HepG2 (cell line): ENCODE measurements at regions not wholly inside any gene's neighbourhood (a gene's known extent, or its start where the extent isn't known, plus 50 kb on each side); places are given as distances from the start of the nearest gene placed in this dataset.
"Not testable (repeated sequence)": the region's sequence is repeated elsewhere in the genome, so short reads cannot be mapped to it uniquely, and the experiment has no call there.

Source experiments
- ATAC-seq: fragments of 200-7000 bp; cut with Tn5 transposase; 3 replicates; pipeline ENCODE4 v1.9.1; 2020; ENCODE audit warnings: mild to moderate bottlenecking, moderate library complexity
- BruUV-seq: library from RNA; stranded (reverse); fragments of 400-500 nt; replicated peaks from 2 replicates; lab custom pipeline; 2021; lab: Mats Ljungman, UMichigan
- CTCF ChIA-PET: fragments of 300-600 bp; formaldehyde crosslinking; extraction: SDS; loops from one replicate; lab custom pipeline; 2021; ENCODE audit warnings: low total read pairs, inconsistent platforms, low intra/inter-chr PET ratio; lab: Yijun Ruan, JAX
- POLR2A ChIA-PET: fragments of 350-600 bp; sonication (Branson Sonifier 250); formaldehyde crosslinking; loops from one replicate; lab custom pipeline; 2020; ENCODE audit warnings: antibody characterized with exemption, inconsistent platforms; lab: Yijun Ruan, JAX
- DNase-seq: peaks from one replicate; pipeline ENCODE4 v3.0.0-alpha.2; 2015; ENCODE audit warnings: low spot score
- FAIRE-seq: peaks from 3 replicates; lab custom pipeline; 2011; peaks lifted over from hg19 to GRCh38; lab: Jason Lieb, UNC
- H2AFZ ChIP-seq: one replicate; pipeline ENCODE4 v1.6.1; 2011; ENCODE audit warnings: low read length, inconsistent platforms
- H3K27ac ChIP-seq: fragments of 300-600 bp; 3 replicates; pipeline ENCODE4 v1.8.0; 2011; ENCODE audit warnings: mixed run types, mild to moderate bottlenecking, mixed read lengths, low read length, inconsistent platforms; ENCODE audit not compliant: insufficient read depth; ENCODE audit errors: extremely low read length
- H3K27me3 ChIP-seq, 2 experiments: fragments of 200-600 bp in 1 of 2; 2 replicates in 1 of 2; 3 replicates in 1 of 2; pipeline versions ENCODE4 v1.6.0 to v1.8.0; 2011; ENCODE audit warnings: low read length in 2 of 2, mild to moderate bottlenecking in 2 of 2, moderate library complexity in 2 of 2, inconsistent platforms in 1 of 2; ENCODE audit not compliant: insufficient read depth in 2 of 2, control insufficient read depth in 1 of 2
- H3K36me3 ChIP-seq, 2 experiments: fragments of 200-600 bp in 1 of 2; replicated peaks in 1 of 2; 2 replicates in 1 of 2; 3 replicates in 1 of 2; pipeline versions ENCODE4 v1.5.1 to v1.8.0; 2011; ENCODE audit warnings: low read length in 2 of 2, inconsistent platforms in 1 of 2; ENCODE audit not compliant: insufficient read depth in 2 of 2, control insufficient read depth in 1 of 2
- H3K4me1 ChIP-seq: 2 replicates; pipeline ENCODE4 v1.5.1; 2012; ENCODE audit warnings: low read length, inconsistent platforms; ENCODE audit not compliant: insufficient read depth
- H3K4me2 ChIP-seq: 2 replicates; pipeline ENCODE4 v1.6.0; 2011; ENCODE audit warnings: low read depth, low read length, inconsistent platforms
- H3K4me3 ChIP-seq, 3 experiments: fragments of 200-600 bp in 1 of 3; sonication (generic), shearing (Covaris generic) in 1 of 3; replicated peaks in 1 of 3; 2 replicates each; pipeline ENCODE4 v1.5.1; 2011 to 2016; ENCODE audit warnings: low read length in 3 of 3, inconsistent platforms in 2 of 3, low read depth in 2 of 3, mild to moderate bottlenecking in 2 of 3, control low read depth in 1 of 3, mixed read lengths in 1 of 3; ENCODE audit not compliant: insufficient read depth in 1 of 3
- H3K79me2 ChIP-seq: one replicate; pipeline ENCODE4 v1.6.1; 2011; ENCODE audit warnings: low read length, inconsistent platforms; ENCODE audit not compliant: insufficient read depth
- H3K9ac ChIP-seq: 2 replicates; pipeline ENCODE4 v1.6.0; 2011; ENCODE audit warnings: mild to moderate bottlenecking, low read depth, low read length, inconsistent platforms; ENCODE audit not compliant: insufficient read depth
- H3K9me3 ChIP-seq: 2 replicates; pipeline ENCODE4 v1.5.1; 2012; ENCODE audit warnings: mild to moderate bottlenecking, low read length
- H4K20me1 ChIP-seq: 2 replicates; pipeline ENCODE4 v1.6.0; 2011; ENCODE audit warnings: inconsistent platforms, mild to moderate bottlenecking, low read length, moderate library complexity; ENCODE audit not compliant: insufficient read depth
- ATAD3A ChIP-seq: sonication (generic); formaldehyde crosslinking; IDR thresholded peaks from 2 replicates; pipeline ENCODE4 v1.4.0; 2020; ENCODE audit warnings: missing genetic modification reagents
- CBX1 ChIP-seq: IDR thresholded peaks from one replicate; pipeline ENCODE4 v1.6.1; 2016; ENCODE audit warnings: antibody characterized with exemption, low read depth
- MAFF ChIP-seq: IDR thresholded peaks from 2 replicates; pipeline ENCODE4 v1.6.1; 2011; ENCODE audit warnings: low read depth, low read length, improper control_type of control experiment
- MAFK ChIP-seq, 2 experiments: IDR thresholded peaks in 1 of 2; conservative IDR thresholded peaks in 1 of 2; 2 replicates each; pipeline ENCODE4 v1.6.1; 2011; ENCODE audit warnings: improper control_type of control experiment in 2 of 2, low read length in 2 of 2
- MYNN ChIP-seq: sonication (generic); formaldehyde crosslinking; IDR thresholded peaks from 2 replicates; pipeline ENCODE4 v1.4.0; 2020; ENCODE audit warnings: mild to moderate bottlenecking, low read depth, missing genetic modification reagents
- RBM39 ChIP-seq: fragments of 200-400 bp; formaldehyde crosslinking; IDR thresholded peaks from one replicate; pipeline ENCODE4 v1.6.1; 2018; ENCODE audit warnings: antibody characterized with exemption, mild to moderate bottlenecking, low read depth, low read length; ENCODE audit not compliant: poor library complexity, severe bottlenecking
- YEATS2 ChIP-seq: sonication (generic); formaldehyde crosslinking; IDR thresholded peaks from 2 replicates; pipeline ENCODE4 v1.4.0; 2020; ENCODE audit warnings: missing genetic modification reagents, borderline replicate concordance
- ZBTB25 ChIP-seq: IDR thresholded peaks from 2 replicates; pipeline ENCODE4 v1.6.1; 2018; ENCODE audit warnings: missing genetic modification reagents
- ZNF101 ChIP-seq: sonication (generic); formaldehyde crosslinking; IDR thresholded peaks from 2 replicates; pipeline ENCODE4 v1.4.0; 2020; ENCODE audit warnings: mild to moderate bottlenecking, low read depth, missing genetic modification reagents, borderline replicate concordance
- ZNF562 ChIP-seq: sonication (generic); formaldehyde crosslinking; IDR thresholded peaks from 2 replicates; pipeline ENCODE4 v1.8.0; 2022; ENCODE audit warnings: missing genetic modification reagents, borderline replicate concordance
- WGBS: methylation state at CpG from one replicate; pipeline ENCODE4 v1.1.6; 2017; ENCODE audit warnings: low lambda C conversion rate; 5-methylcytosine and 5-hydroxymethylcytosine counted together
- in situ Hi-C: cut with HindIII; loops from 2 replicates; pipeline ENCODE4 v1.10.0; 2017; ENCODE audit warnings: low pct_unique_long_range_greater_than_20kb; ENCODE audit not compliant: extremely low pct_ligation_motif_present
- intact Hi-C: fragments of 100-400 bp; cut with micrococcal nuclease; formaldehyde crosslinking; loops from one replicate; pipeline ENCODE4 v1.10.0; 2022; ENCODE audit not compliant: unreplicated experiment

- H4K20me1 ChIP-seq, H3K36me3 ChIP-seq, DNase-seq, intact Hi-C loops, H2AFZ ChIP-seq, in situ Hi-C loops, H3K4me1 ChIP-seq, H3K4me3 ChIP-seq, H3K79me2 ChIP-seq, POLR2A ChIA-PET, H3K9ac ChIP-seq, ATAC-seq, FAIRE-seq, H3K27ac ChIP-seq, H3K27me3 ChIP-seq, CTCF ChIA-PET, H3K4me2 ChIP-seq, BruUV-seq, H3K9me3 ChIP-seq: not testable (repeated sequence)
- 0% methylated on average over 3 of the region's 3 CpGs for WGBS
Observed at GRCh38 chr4:134483514-134483913, 281.9 kb upstream of the PABPC4L start.

- Histone ChIP-seq H3K27me3 (no peaks in the 10 kb centered on the region), H3K9ac (no peak overlapping the region), H3K36me3 (no peaks in the 10 kb centered on the region), H3K4me3 (no peak overlapping the region), H3K79me2 (no peaks in the 10 kb centered on the region), H3K9me3 (no peaks in the 10 kb centered on the region), H3K4me2 (no peak overlapping the region), H3K27ac (no peak overlapping the region), H2AFZ (no peak overlapping the region), H3K4me1 (no peaks in the 10 kb centered on the region), H4K20me1 (no peaks in the 10 kb centered on the region)
- no peak for ATAC-seq
- WGBS = 3% methylated on average over 1 of the region's 1 CpG
- POLR2A ChIA-PET = no interaction called here
- no peak for FAIRE-seq
- TF ChIP-seq CBX1 (no peak), MYNN (no peak), YEATS2 (no peak), ZNF101 (CRISPR knock-in tag) (no peak), MAFF (peak; percentile 84), ZNF562 (CRISPR knock-in tag) (no peak), MAFK (conservative IDR thresholded peaks at IDR 0.05 in 1 of 2, IDR thresholded peaks at IDR 0.05 in 1 of 2; ENCODE audit: low read length in 2 of 2) (peak; percentile 69 to 84; a peak in 3 of 4 replicates), ZBTB25 (CRISPR knock-in tag) (no peak), RBM39 (no peak), ATAD3A (CRISPR knock-in tag) (no peak)
- CTCF ChIA-PET = no interaction called here
- intact Hi-C loops (no loop called here), in situ Hi-C loops (no loop called here)
- DNase-seq = no peak
- no TSS peak for BruUV-seq
Observed at GRCh38 chr4:134471569-134471968, 270.0 kb upstream of the PABPC4L start.
